H1 (cell line): ENCODE measurements at regions not wholly inside any gene's neighbourhood (a gene's known extent, or its start where the extent isn't known, plus 50 kb on each side); places are given as distances from the start of the nearest gene placed in this dataset.

ENCODE experiments used
- CTCF ChIA-PET: fragments of 300-600 bp; sonication (Branson Sonifier 250); formaldehyde crosslinking; loops from one replicate; lab custom pipeline; 2021; ENCODE audit not compliant: partially characterized antibody; lab: Charles Lee
- POLR2A ChIA-PET: fragments of 300-600 bp; sonication (Branson Sonifier 250); formaldehyde crosslinking; loops from one replicate; lab custom pipeline; 2021; ENCODE audit warnings: inconsistent platforms; ENCODE audit not compliant: partially characterized antibody; lab: Charles Lee
- DNase-seq, 2 experiments: peaks; one replicate each; pipeline versions ENCODE4 v3.0.0 to v3.0.0-alpha.2; 2010 to 2022; ENCODE audit warnings: low spot score in 2 of 2, low read depth in 1 of 2, mixed read lengths in 1 of 2
- FAIRE-seq: peaks from 2 replicates; lab custom pipeline; 2011; peaks lifted over from hg19 to GRCh38; lab: Jason Lieb, UNC
- H2AFZ ChIP-seq: 2 replicates; pipeline ENCODE4 v1.8.1; 2012; ENCODE audit warnings: low read length, inconsistent platforms
- H2AK5ac ChIP-seq: 2 replicates; pipeline ENCODE4 v1.6.1; 2013; ENCODE audit warnings: low read depth, low read length
- H2BK120ac ChIP-seq: replicated peaks from 2 replicates; pipeline ENCODE3; 2013; ENCODE audit warnings: low read depth, low read length, inconsistent platforms
- H2BK12ac ChIP-seq: 2 replicates; pipeline ENCODE4 v1.6.1; 2013; ENCODE audit warnings: low read depth, low read length
- H2BK15ac ChIP-seq: 2 replicates; pipeline ENCODE4 v1.6.1; 2013; ENCODE audit warnings: low read length
- H2BK20ac ChIP-seq: 2 replicates; pipeline ENCODE4 v1.6.1; 2013; ENCODE audit warnings: low read length
- H2BK5ac ChIP-seq: 2 replicates; pipeline ENCODE4 v1.6.1; 2013; ENCODE audit warnings: low read depth, low read length
- H3K14ac ChIP-seq: 2 replicates; pipeline ENCODE4 v1.6.1; 2013; ENCODE audit warnings: inconsistent platforms; ENCODE audit not compliant: insufficient read length
- H3K18ac ChIP-seq: 2 replicates; pipeline ENCODE4 v1.6.1; 2013; ENCODE audit warnings: low read length; ENCODE audit errors: extremely low read depth
- H3K23ac ChIP-seq: 2 replicates; pipeline ENCODE4 v1.6.1; 2013; ENCODE audit warnings: inconsistent platforms; ENCODE audit not compliant: insufficient read length
- H3K23me2 ChIP-seq: 2 replicates; pipeline ENCODE4 v1.6.1; 2013; ENCODE audit warnings: low read depth, low read length
- H3K27ac ChIP-seq: 2 replicates; pipeline ENCODE4 v1.6.1; 2011; ENCODE audit warnings: low read depth, low read length, inconsistent platforms
- H3K27me3 ChIP-seq, 4 experiments: replicated peaks in 1 of 4; 1 replicate in 1 of 4; 2 replicates in 3 of 4; pipeline versions ENCODE4 v1.6.1 to v1.8.1; 2011 to 2013; ENCODE audit warnings: low read length in 3 of 4, mild to moderate bottlenecking in 3 of 4, inconsistent platforms in 2 of 4, mixed read lengths in 2 of 4, moderate library complexity in 1 of 4; ENCODE audit not compliant: control insufficient read depth in 3 of 4, insufficient read depth in 3 of 4; ENCODE audit errors: extremely low read depth in 1 of 4
- H3K36me3 ChIP-seq, 4 experiments: 2 replicates each; pipeline versions ENCODE4 v1.6.1 to v1.8.1; 2011 to 2013; ENCODE audit warnings: mild to moderate bottlenecking in 4 of 4, low read length in 3 of 4, moderate library complexity in 2 of 4, control low read depth in 1 of 4, inconsistent platforms in 1 of 4; ENCODE audit not compliant: insufficient read depth in 4 of 4, control insufficient read depth in 2 of 4
- H3K4ac ChIP-seq: replicated peaks from 2 replicates; pipeline ENCODE3; 2013; ENCODE audit warnings: low read length, low read depth, mixed read lengths, inconsistent platforms; ENCODE audit not compliant: insufficient read length
- H3K4me1 ChIP-seq, 4 experiments: replicated peaks in 1 of 4; 1 replicate in 1 of 4; 2 replicates in 3 of 4; pipeline versions ENCODE4 v1.6.1 to v1.8.1; 2011 to 2013; ENCODE audit warnings: low read length in 3 of 4, inconsistent platforms in 2 of 4, mixed read lengths in 1 of 4; ENCODE audit not compliant: insufficient read depth in 4 of 4, control insufficient read depth in 3 of 4
- H3K4me2 ChIP-seq, 2 experiments: 2 replicates each; pipeline versions ENCODE4 v1.6.1 to v1.8.1; 2011 to 2013; ENCODE audit warnings: low read depth in 2 of 2, low read length in 2 of 2, control low read depth in 1 of 2, inconsistent platforms in 1 of 2, mild to moderate bottlenecking in 1 of 2; ENCODE audit not compliant: insufficient read depth in 1 of 2
- H3K4me3 ChIP-seq, 4 experiments: fragments of 200-600, 300-600 bp in 1 of 4; sonication (generic), shearing (Covaris generic), sonication (Bioruptor Twin) in 1 of 4; 2 replicates each; pipeline versions ENCODE4 v1.5.1 to v1.8.1; 2011 to 2016; ENCODE audit warnings: low read length in 4 of 4, low read depth in 3 of 4, control low read depth in 2 of 4, inconsistent platforms in 2 of 4, mild to moderate bottlenecking in 2 of 4, mixed read lengths in 1 of 4, moderate library complexity in 1 of 4; ENCODE audit not compliant: insufficient read depth in 2 of 4; ENCODE audit errors: extremely low read depth in 1 of 4
- H3K56ac ChIP-seq: replicated peaks from 2 replicates; pipeline ENCODE3; 2013; ENCODE audit warnings: low read depth, mild to moderate bottlenecking, mixed read lengths, low read length, inconsistent platforms; ENCODE audit not compliant: insufficient read length
- H3K79me1 ChIP-seq: 2 replicates; pipeline ENCODE4 v1.6.1; 2013; ENCODE audit warnings: low read depth, low read length, control low read depth
- H3K79me2 ChIP-seq, 2 experiments: 2 replicates each; pipeline versions ENCODE4 v1.6.1 to v1.8.1; 2012 to 2013; ENCODE audit warnings: low read length in 2 of 2, mild to moderate bottlenecking in 2 of 2, inconsistent platforms in 1 of 2; ENCODE audit not compliant: insufficient read depth in 2 of 2, control insufficient read depth in 1 of 2
- H3K9ac ChIP-seq, 4 experiments: replicated peaks in 1 of 4; 1 replicate in 1 of 4; 2 replicates in 3 of 4; pipeline versions ENCODE4 v1.6.1 to v1.8.1; 2011 to 2013; ENCODE audit warnings: low read depth in 3 of 4, low read length in 3 of 4, control low read depth in 2 of 4, mild to moderate bottlenecking in 2 of 4, moderate library complexity in 2 of 4, inconsistent platforms in 1 of 4; ENCODE audit errors: extremely low read depth in 1 of 4
- H3K9me3 ChIP-seq, 2 experiments: 2 replicates each; pipeline versions ENCODE4 v1.6.1 to v1.8.1; 2012 to 2013; ENCODE audit warnings: mild to moderate bottlenecking in 2 of 2, moderate library complexity in 2 of 2, control low read depth in 1 of 2, inconsistent platforms in 1 of 2, low read depth in 1 of 2, low read length in 1 of 2, mixed read lengths in 1 of 2; ENCODE audit not compliant: insufficient read depth in 2 of 2
- H4K20me1 ChIP-seq, 2 experiments: replicated peaks in 1 of 2; 2 replicates each; pipeline versions ENCODE3 to v1.8.1; 2011 to 2013; ENCODE audit warnings: inconsistent platforms in 2 of 2, low read length in 2 of 2, mild to moderate bottlenecking in 1 of 2; ENCODE audit not compliant: insufficient read depth in 2 of 2, control insufficient read depth in 1 of 2
- H4K5ac ChIP-seq: 2 replicates; pipeline ENCODE4 v1.6.1; 2013; ENCODE audit warnings: low read length, low read depth, mixed read lengths, inconsistent platforms; ENCODE audit not compliant: insufficient read length
- H4K8ac ChIP-seq: 2 replicates; pipeline ENCODE4 v1.8.0; 2013; ENCODE audit warnings: mild to moderate bottlenecking, moderate library complexity, low read length, inconsistent platforms; ENCODE audit not compliant: insufficient read depth; ENCODE audit errors: extremely low read depth
- H4K91ac ChIP-seq: replicated peaks from 2 replicates; pipeline ENCODE3; 2013; ENCODE audit warnings: low read length, mixed read lengths, inconsistent platforms; ENCODE audit not compliant: insufficient read length
- BCL11A ChIP-seq, 2 experiments: IDR thresholded peaks; one replicate each; pipeline ENCODE4 v1.6.1; 2011; ENCODE audit warnings: low read depth in 2 of 2, low read length in 2 of 2, mild to moderate bottlenecking in 2 of 2
- SP4 ChIP-seq: IDR thresholded peaks from 2 replicates; pipeline ENCODE4 v1.6.1; 2012; ENCODE audit warnings: low read length, inconsistent platforms
- WGBS, 2 experiments: shearing (Covaris generic) in 1 of 2; methylation state at CpG; one replicate each; pipeline versions ENCODE4 v1.1.6 to v1.1.7; 2013 to 2015; ENCODE audit warnings: low lambda C conversion rate in 2 of 2, mixed read lengths in 2 of 2, inconsistent platforms in 1 of 2, low coverage in 1 of 2, missing lambda C conversion rate in 1 of 2; ENCODE audit not compliant: insufficient replicate concordance in 2 of 2, insufficient coverage in 1 of 2, insufficient read length in 1 of 2; ENCODE audit errors: extremely low coverage in 1 of 2, missing lambda C conversion rate in 1 of 2; 5-methylcytosine and 5-hydroxymethylcytosine counted together

DNA sequence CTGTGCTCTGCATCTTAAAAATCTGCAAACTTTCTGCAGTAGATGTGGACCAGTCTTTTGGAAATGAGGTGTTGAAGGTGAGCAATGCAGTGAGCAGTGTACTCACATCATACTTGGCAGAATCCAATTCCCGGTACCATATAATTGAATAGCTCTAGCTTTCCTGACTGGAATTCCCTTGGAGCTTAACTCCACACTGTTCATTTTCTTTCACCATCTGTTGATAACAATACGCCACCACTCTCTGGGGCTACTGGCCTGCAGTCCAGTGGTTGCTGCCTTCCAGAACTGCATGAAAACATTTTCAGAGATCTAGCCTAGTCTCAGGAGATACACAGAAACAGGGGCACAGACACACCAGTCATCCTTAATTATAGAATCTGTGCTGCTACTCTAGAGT is 820.0 kb upstream of the NXPH2 start:
- Histone ChIP-seq H2AK5ac (no peak overlapping the region), H2BK20ac (no peak overlapping the region)

More for the DNA sequence above, 820.0 kb upstream of the NXPH2 start:
- no peak overlapping the region for H3K4me2 ChIP-seq
- H3K23me2 ChIP-seq, result no peaks in the 10 kb centered on the region
- H2BK5ac ChIP-seq, result no peak overlapping the region
- TF ChIP-seq SP4 (no peak), BCL11A (IDR thresholded peaks at IDR 0.05; ENCODE audit: low read depth in 2 of 2, low read length in 2 of 2) (no peak)
- no peak overlapping the region for H3K18ac ChIP-seq
- ChIA-PET CTCF (no interaction called here), POLR2A (no interaction called here)
- H2BK15ac ChIP-seq, result no peak overlapping the region
- no peaks in the 10 kb centered on the region for H3K4me1 ChIP-seq
- no peaks in the 10 kb centered on the region for H3K79me2 ChIP-seq
- H3K4me3 ChIP-seq, result no peak overlapping the region
- no peaks in the 10 kb centered on the region for H4K20me1 ChIP-seq
- H4K91ac ChIP-seq, result no peak overlapping the region
- no peak overlapping the region for H3K14ac ChIP-seq
- H3K4ac ChIP-seq, result no peak overlapping the region
- H4K5ac ChIP-seq, result no peak overlapping the region
- H3K56ac ChIP-seq, result no peak overlapping the region
- H3K9me3 ChIP-seq, result peaks cover 0 to 2% of the 10 kb centered on the region in 2 experiments; a peak in 2 of 4 replicates
- H3K23ac ChIP-seq, result no peak overlapping the region
- no peak for FAIRE-seq
- no peaks in the 10 kb centered on the region for H3K79me1 ChIP-seq
- WGBS, 2 experiments, result 59% methylated on average over 2 of the region's 2 CpGs; no CpG with 5 or more reads in 1 of the 2 experiments
- no peaks in the 10 kb centered on the region for H3K36me3 ChIP-seq
- no peak overlapping the region for H4K8ac ChIP-seq
- no peak for DNase-seq
- H2AFZ ChIP-seq, result no peak overlapping the region
- H3K27me3 ChIP-seq, result no peaks in the 10 kb centered on the region
- H2BK120ac ChIP-seq, result no peak overlapping the region
- H2BK12ac ChIP-seq, result no peak overlapping the region
- H3K27ac ChIP-seq, result no peak overlapping the region
- H3K9ac ChIP-seq, result no peak overlapping the region
